WTC11 (cell line): ENCODE measurements at regions not wholly inside any gene's neighbourhood (a gene's known extent, or its start where the extent isn't known, plus 50 kb on each side); places are given as distances from the start of the nearest gene placed in this dataset.

Experiments
- ARID4B ChIP-seq: sonication (generic); formaldehyde crosslinking; IDR thresholded peaks from 2 replicates; pipeline ENCODE4 v1.8.0; 2023; ENCODE audit warnings: missing genetic modification reagents, mild to moderate bottlenecking, borderline replicate concordance
- ATF3 ChIP-seq: sonication (generic); formaldehyde crosslinking; conservative IDR thresholded peaks from 2 replicates; pipeline ENCODE4 v1.8.1; 2022; ENCODE audit warnings: mild to moderate bottlenecking, missing genetic modification reagents
- CTCF ChIP-seq: fragments of 200-600 bp; IDR thresholded peaks from 2 replicates; pipeline ENCODE4 v1.8.0; 2022; ENCODE audit warnings: antibody characterized with exemption
- FOXJ3 ChIP-seq: sonication (generic); formaldehyde crosslinking; IDR thresholded peaks from 2 replicates; pipeline ENCODE4 v1.9.0; 2021; ENCODE audit warnings: missing genetic modification reagents, mild to moderate bottlenecking, borderline replicate concordance
- HMGXB4 ChIP-seq: sonication (generic); formaldehyde crosslinking; IDR thresholded peaks from 2 replicates; pipeline ENCODE4 v1.8.1; 2023; ENCODE audit warnings: mild to moderate bottlenecking, moderate library complexity, missing genetic modification reagents
- JUN ChIP-seq: sonication (generic); formaldehyde crosslinking; IDR thresholded peaks from 2 replicates; pipeline ENCODE4 v1.8.0; 2023; ENCODE audit warnings: mild to moderate bottlenecking, missing genetic modification reagents
- KAT7 ChIP-seq: sonication (generic); formaldehyde crosslinking; IDR thresholded peaks from 2 replicates; pipeline ENCODE4 v1.8.1; 2023; ENCODE audit warnings: missing genetic modification reagents, mild to moderate bottlenecking, borderline replicate concordance
- MAX ChIP-seq: sonication (generic); formaldehyde crosslinking; IDR thresholded peaks from 2 replicates; pipeline ENCODE4 v1.8.0; 2022; ENCODE audit warnings: mild to moderate bottlenecking, missing genetic modification reagents
- NR2C2 ChIP-seq: sonication (generic); formaldehyde crosslinking; IDR thresholded peaks from 2 replicates; pipeline ENCODE4 v1.8.0; 2022; ENCODE audit warnings: mild to moderate bottlenecking, missing genetic modification reagents
- USF2 ChIP-seq: sonication (generic); formaldehyde crosslinking; IDR thresholded peaks from 2 replicates; pipeline ENCODE4 v1.8.1; 2023; ENCODE audit warnings: mild to moderate bottlenecking, missing genetic modification reagents, moderate library complexity
- ZNF138 ChIP-seq: sonication (generic); formaldehyde crosslinking; conservative IDR thresholded peaks from 2 replicates; pipeline ENCODE4 v1.8.1; 2022; ENCODE audit warnings: mild to moderate bottlenecking, moderate library complexity, missing genetic modification reagents

- TF ChIP-seq CTCF (no peak), ARID4B (CRISPR knock-in tag) (no peak), FOXJ3 (CRISPR knock-in tag) (no peak), HMGXB4 (CRISPR knock-in tag) (no peak), USF2 (no peak), ZNF138 (CRISPR knock-in tag) (no peak), ATF3 (CRISPR knock-in tag) (no peak), JUN (CRISPR knock-in tag) (no peak), MAX (CRISPR knock-in tag) (no peak), KAT7 (no peak), NR2C2 (CRISPR knock-in tag) (no peak)
Measured at GRCh38 chr20:53872081-53872541, 198.3 kb downstream of the BCAS1 start.
